Stomach (tissue), 8 donors: ENCODE measurements at regions not wholly inside any gene's neighbourhood (a gene's known extent, or its start where the extent isn't known, plus 50 kb on each side); places are given as distances from the start of the nearest gene placed in this dataset.
"Not testable (repeated sequence)": the region's sequence is repeated elsewhere in the genome, so short reads cannot be mapped to it uniquely, and the experiment has no call there.

ENCODE experiments used
- DNase-seq, 2 donors: peaks; one replicate each; pipeline versions ENCODE4 v3.0.0 to v3.0.0-alpha.2; 2013 to 2019
- H3K27ac ChIP-seq, 5 donors: fragments of 200-600 bp in 4 of 5; sonication (generic) in 4 of 5; one replicate each; pipeline ENCODE4 v1.5.1; 2013 to 2019; ENCODE audit warnings: mild to moderate bottlenecking in 1 of 5, moderate library complexity in 1 of 5
- H3K27me3 ChIP-seq, 3 donors: fragments of 200-600 bp; sonication (generic); one replicate each; pipeline ENCODE4 v1.5.1; 2017 to 2019; ENCODE audit warnings: mixed run types in 1 of 3
- H3K36me3 ChIP-seq, 4 donors: fragments of 200-600 bp; sonication (generic); 1 replicate in 3 of 4; 2 replicates in 1 of 4; pipeline ENCODE4 v1.5.1; 2016 to 2019
- H3K4me1 ChIP-seq, 4 donors: fragments of 200-600 bp; sonication (generic); one replicate each; pipeline ENCODE4 v1.5.1; 2016 to 2019
- H3K4me3 ChIP-seq, 4 donors: fragments of 200-600 bp; sonication (generic) in 3 of 4; one replicate each; pipeline ENCODE4 v1.5.1; 2016 to 2019; ENCODE audit warnings: mild to moderate bottlenecking in 1 of 4
- H3K9me3 ChIP-seq, 4 donors: fragments of 200-600 bp; sonication (generic); one replicate each; pipeline ENCODE4 v1.5.1; 2016 to 2019
- EP300 ChIP-seq: sonication (generic); formaldehyde crosslinking; IDR thresholded peaks from one replicate; pipeline ENCODE4 v1.6.1; 2017; ENCODE audit warnings: antibody characterized with exemption
- POLR2A ChIP-seq, 4 donors: fragments of 450-650 bp; IDR thresholded peaks; one replicate each; pipeline ENCODE4 v1.6.1; 2016; ENCODE audit warnings: antibody characterized with exemption in 4 of 4, control low read depth in 2 of 4, mild to moderate bottlenecking in 1 of 4, moderate library complexity in 1 of 4
- POLR2AphosphoS5 ChIP-seq, 3 donors: sonication (generic); formaldehyde crosslinking; IDR thresholded peaks; one replicate each; pipeline ENCODE4 v1.6.1; 2016; ENCODE audit warnings: antibody characterized with exemption in 3 of 3
- WGBS, 5 donors: extraction: QIAGEN DNeasy Blood & Tissue Kit in 3 of 5; methylation state at CpG; one replicate each; pipeline versions ENCODE4 v1.1.5 to v1.1.7; 2013 to 2018; 5-methylcytosine and 5-hydroxymethylcytosine counted together
- intact Hi-C: fragments of 100-400 bp; cut with DNase I; formaldehyde crosslinking; loops from one replicate; pipeline ENCODE4 v1.15.1; 2023; ENCODE audit warnings: low total_unique reads
- TF ChIP-seq, protein P1 (sequence below), 7 experiments: fragments of 450-650 bp in 4 of 7; fragments of 200-600 bp in 3 of 7; sonication (generic) in 3 of 7; IDR thresholded peaks; one replicate each; pipeline ENCODE4 v1.5.1; 2016 to 2019; ENCODE audit warnings: antibody characterized with exemption in 7 of 7, control low read depth in 2 of 7, mild to moderate bottlenecking in 1 of 7
- donor health status: healthy with polysubstance abuse.
- donor health status: Bipolar disorder and iron deficiency.
- donor health status: healthy.

- Histone ChIP-seq H3K27me3 (no peaks in the 10 kb centered on the region), H3K27ac (peak overlapping the region; percentile 5 to 87 (median 71)), H3K36me3 (no peaks in the 10 kb centered on the region), H3K4me3 (no peak overlapping the region), H3K9me3 (no peaks in the 10 kb centered on the region), H3K4me1 (peaks cover 40 to 74% (median 57%) of the 10 kb centered on the region in 4 donors)
- intact Hi-C loops: no loop called here
- TF ChIP-seq, protein P1, sequence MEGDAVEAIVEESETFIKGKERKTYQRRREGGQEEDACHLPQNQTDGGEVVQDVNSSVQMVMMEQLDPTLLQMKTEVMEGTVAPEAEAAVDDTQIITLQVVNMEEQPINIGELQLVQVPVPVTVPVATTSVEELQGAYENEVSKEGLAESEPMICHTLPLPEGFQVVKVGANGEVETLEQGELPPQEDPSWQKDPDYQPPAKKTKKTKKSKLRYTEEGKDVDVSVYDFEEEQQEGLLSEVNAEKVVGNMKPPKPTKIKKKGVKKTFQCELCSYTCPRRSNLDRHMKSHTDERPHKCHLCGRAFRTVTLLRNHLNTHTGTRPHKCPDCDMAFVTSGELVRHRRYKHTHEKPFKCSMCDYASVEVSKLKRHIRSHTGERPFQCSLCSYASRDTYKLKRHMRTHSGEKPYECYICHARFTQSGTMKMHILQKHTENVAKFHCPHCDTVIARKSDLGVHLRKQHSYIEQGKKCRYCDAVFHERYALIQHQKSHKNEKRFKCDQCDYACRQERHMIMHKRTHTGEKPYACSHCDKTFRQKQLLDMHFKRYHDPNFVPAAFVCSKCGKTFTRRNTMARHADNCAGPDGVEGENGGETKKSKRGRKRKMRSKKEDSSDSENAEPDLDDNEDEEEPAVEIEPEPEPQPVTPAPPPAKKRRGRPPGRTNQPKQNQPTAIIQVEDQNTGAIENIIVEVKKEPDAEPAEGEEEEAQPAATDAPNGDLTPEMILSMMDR (IDR thresholded peaks at IDR 0.05): no peak
- TF ChIP-seq POLR2A (IDR thresholded peaks at IDR 0.05) (no peak), EP300 (no peak), POLR2AphosphoS5 (IDR thresholded peaks at IDR 0.05) (no peak)
- 85 to 95% (median 93%) methylated on average over 11 of the region's 11 CpGs for WGBS, 5 donors
- DNase-seq: peak in 1 of 2 donors; percentile 23
These were observed 214.9 kb downstream of the TOMM20 start for GRCh38 chr1:234913771-234914170.

GRCh38 chr1:234913278-234913649, 215.4 kb downstream of the TOMM20 start:
- Histone ChIP-seq H3K4me1 (peaks cover 40 to 74% (median 57%) of the 10 kb centered on the region in 4 donors), H3K27me3 (no peaks in the 10 kb centered on the region), H3K27ac (peak overlapping the region; percentile 26 to 87 (median 71)), H3K36me3 (no peaks in the 10 kb centered on the region), H3K4me3 (no peak overlapping the region), H3K9me3 (no peaks in the 10 kb centered on the region)
- 43 to 67% (median 50%) methylated on average over 8 of the region's 8 CpGs for WGBS, 5 donors
- TF ChIP-seq, protein P1 (IDR thresholded peaks at IDR 0.05): no peak
- no peak for TF ChIP-seq EP300
- no peak for TF ChIP-seq POLR2A (IDR thresholded peaks at IDR 0.05)
- TF ChIP-seq POLR2AphosphoS5 (IDR thresholded peaks at IDR 0.05): no peak
- no peak for DNase-seq
- intact Hi-C loops: no loop called here

GRCh38 chr1:234912548-234913277, 215.9 kb downstream of the TOMM20 start:
- peak overlapping the region; percentile 26 to 87 (median 71) for H3K27ac ChIP-seq
- intact Hi-C loops: no loop called here

GRCh38 chr1:234911787-234912186, 216.8 kb downstream of the TOMM20 start:
- no peak for DNase-seq
- no peak overlapping the region for H3K4me3 ChIP-seq
- peaks cover 38 to 71% (median 53%) of the 10 kb centered on the region in 4 donors for H3K4me1 ChIP-seq
- no peaks in the 10 kb centered on the region for H3K36me3 ChIP-seq
- WGBS, 5 donors: 27 to 62% (median 57%) methylated on average over 8 of the region's 8 CpGs
- H3K27me3 ChIP-seq: no peaks in the 10 kb centered on the region
- H3K9me3 ChIP-seq: no peaks in the 10 kb centered on the region
- no peak for TF ChIP-seq EP300
- TF ChIP-seq POLR2A (IDR thresholded peaks at IDR 0.05): no peak
- TF ChIP-seq, protein P1 (IDR thresholded peaks at IDR 0.05): no peak
- TF ChIP-seq POLR2AphosphoS5 (IDR thresholded peaks at IDR 0.05): no peak
- intact Hi-C loops: no loop called here
- H3K27ac ChIP-seq: peak overlapping the region; percentile 54 to 87 (median 71)

More at GRCh38 chr1:234912548-234913277, 215.9 kb downstream of the TOMM20 start:
- peaks cover 37 to 74% (median 54%) of the 10 kb centered on the region in 4 donors for H3K4me1 ChIP-seq
- 43 to 66% (median 54%) methylated on average over 9 of the region's 9 CpGs for WGBS, 5 donors
- no peak overlapping the region for H3K4me3 ChIP-seq
- no peak for TF ChIP-seq POLR2AphosphoS5 (IDR thresholded peaks at IDR 0.05)
- no peak for TF ChIP-seq POLR2A (IDR thresholded peaks at IDR 0.05)
- TF ChIP-seq EP300: no peak
- TF ChIP-seq, protein P1 (IDR thresholded peaks at IDR 0.05): no peak
- H3K36me3 ChIP-seq: no peaks in the 10 kb centered on the region
- no peaks in the 10 kb centered on the region for H3K9me3 ChIP-seq
- no peaks in the 10 kb centered on the region for H3K27me3 ChIP-seq
- peak in 1 of 2 donors; percentile 21 for DNase-seq

DNA sequence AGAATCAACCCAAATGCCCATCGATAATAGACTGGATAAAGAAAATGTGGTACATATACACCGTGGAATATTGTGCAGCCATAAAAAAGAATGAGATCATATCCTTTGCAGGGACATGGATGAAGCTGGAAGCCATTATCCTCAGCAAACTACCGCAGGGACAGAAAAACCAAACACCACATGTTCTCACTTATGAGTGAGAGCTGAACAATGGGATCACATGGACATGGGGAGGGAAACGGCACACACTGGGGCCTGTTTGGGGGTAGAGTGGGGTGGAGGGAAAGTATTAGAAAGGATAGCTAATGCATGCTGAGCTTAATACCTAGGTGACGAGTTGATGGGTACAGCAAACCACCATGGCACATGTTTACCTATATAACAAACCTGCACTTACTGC, 217.5 kb downstream of the TOMM20 start:
- WGBS, 5 donors: 84 to 95% (median 89%) methylated on average over 5 of the region's 5 CpGs

More for the DNA sequence above, 217.5 kb downstream of the TOMM20 start:
- H3K4me3 ChIP-seq, intact Hi-C loops, H3K36me3 ChIP-seq, H3K27me3 ChIP-seq, H3K9me3 ChIP-seq, DNase-seq: not testable (repeated sequence)
- peaks cover 36 to 65% (median 51%) of the 10 kb centered on the region in 4 donors for H3K4me1 ChIP-seq
- H3K27ac ChIP-seq: peak overlapping the region in 3 of 5 donors; percentile 71 to 87 (median 77)
